HTR-8/SVneo (cell line): ENCODE measurements at regions not wholly inside any gene's neighbourhood (a gene's known extent, or its start where the extent isn't known, plus 50 kb on each side); places are given as distances from the start of the nearest gene placed in this dataset.

ENCODE experiments used
- DNase-seq: peaks from one replicate; pipeline ENCODE4 v3.0.0; 2011; ENCODE audit warnings: low spot score, mixed read lengths; ENCODE audit not compliant: insufficient read length
- FAIRE-seq: peaks from 2 replicates; lab custom pipeline; 2011; peaks lifted over from hg19 to GRCh38; lab: Jason Lieb, UNC

- peak; percentile 43 for DNase-seq
- FAIRE-seq: no peak
These were observed 215.4 kb downstream of the SEC14L1 start for GRCh38 chr17:77356109-77356689.

- DNase-seq (no peak), FAIRE-seq (no peak)
These were observed 216.0 kb downstream of the SEC14L1 start for GRCh38 chr17:77356690-77357201.

- DNase-seq: no peak
- FAIRE-seq: no peak
These were observed 218.0 kb downstream of the SEC14L1 start for GRCh38 chr17:77358801-77359200.

GRCh38 chr17:77359236-77359635 is 218.5 kb downstream of the SEC14L1 start:
- DNase-seq (no peak), FAIRE-seq (no peak)

- DNase-seq (no peak), FAIRE-seq (no peak)
These were observed 221.3 kb downstream of the SEC14L1 start for GRCh38 chr17:77361986-77362620.

GRCh38 chr17:77363821-77364361 is 223.1 kb downstream of the SEC14L1 start:
- DNase-seq (no peak), FAIRE-seq (no peak)

- FAIRE-seq (no peak), DNase-seq (no peak)
These were observed 223.7 kb downstream of the SEC14L1 start for GRCh38 chr17:77364381-77364911.

GRCh38 chr17:77364941-77365583 is 224.3 kb downstream of the SEC14L1 start:
- FAIRE-seq (no peak), DNase-seq (no peak)

GRCh38 chr17:77365584-77366186 is 224.9 kb downstream of the SEC14L1 start:
- FAIRE-seq (peak; percentile 89), DNase-seq (peak; percentile 79)

- no peak for FAIRE-seq
- DNase-seq: no peak
These were observed 225.4 kb downstream of the SEC14L1 start for GRCh38 chr17:77366206-77366557.

GRCh38 chr17:77366558-77367245 is 225.9 kb downstream of the SEC14L1 start:
- DNase-seq (no peak), FAIRE-seq (no peak)

- no peak for FAIRE-seq
- no peak for DNase-seq
These were observed 228.8 kb downstream of the SEC14L1 start for GRCh38 chr17:77369544-77369971.

- no peak for DNase-seq
- no peak for FAIRE-seq
These were observed 229.8 kb downstream of the SEC14L1 start for GRCh38 chr17:77370586-77370985.

GRCh38 chr17:77371117-77371887 is 230.5 kb downstream of the SEC14L1 start:
- FAIRE-seq (no peak), DNase-seq (no peak)

- FAIRE-seq: no peak
These were observed 231.2 kb downstream of the SEC14L1 start for GRCh38 chr17:77371888-77372443.

GRCh38 chr17:77372444-77373298 is 231.9 kb downstream of the SEC14L1 start:
- peak; percentile 88 for DNase-seq
- FAIRE-seq: peak; percentile 79

More at GRCh38 chr17:77371888-77372443, 231.2 kb downstream of the SEC14L1 start:
- no peak for DNase-seq

GRCh38 chr17:77373299-77374169 is 232.8 kb downstream of the SEC14L1 start:
- DNase-seq (no peak), FAIRE-seq (no peak)
